ENCODE measurements at regions not wholly inside any gene's neighbourhood (a gene's known extent, or its start where the extent isn't known, plus 50 kb on each side); places are given as distances from the start of the nearest gene placed in this dataset.

DNA sequence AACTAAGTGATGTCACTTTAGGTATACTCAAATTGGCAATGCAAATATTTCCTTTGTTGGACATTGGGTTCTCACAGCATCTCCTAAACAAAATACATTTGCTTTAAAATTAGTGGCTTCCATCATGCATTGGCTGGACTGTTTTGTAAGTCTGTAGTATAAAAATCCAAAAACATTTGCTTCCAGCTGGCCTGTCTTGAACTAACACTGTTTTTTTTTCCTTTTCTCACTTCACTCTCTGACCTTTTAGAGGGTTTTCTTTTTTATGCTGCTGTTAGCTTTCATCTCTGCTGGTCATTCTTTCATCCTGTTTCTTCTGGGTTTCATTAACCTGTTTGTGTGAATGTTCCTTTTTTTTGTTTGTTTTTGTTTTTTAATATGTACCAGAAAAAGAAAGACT lies 121.7 kb upstream of the MLIP start:
- DNase-seq (ENCODE audit: low read depth) = no peak
- TF ChIP-seq, protein P1, sequence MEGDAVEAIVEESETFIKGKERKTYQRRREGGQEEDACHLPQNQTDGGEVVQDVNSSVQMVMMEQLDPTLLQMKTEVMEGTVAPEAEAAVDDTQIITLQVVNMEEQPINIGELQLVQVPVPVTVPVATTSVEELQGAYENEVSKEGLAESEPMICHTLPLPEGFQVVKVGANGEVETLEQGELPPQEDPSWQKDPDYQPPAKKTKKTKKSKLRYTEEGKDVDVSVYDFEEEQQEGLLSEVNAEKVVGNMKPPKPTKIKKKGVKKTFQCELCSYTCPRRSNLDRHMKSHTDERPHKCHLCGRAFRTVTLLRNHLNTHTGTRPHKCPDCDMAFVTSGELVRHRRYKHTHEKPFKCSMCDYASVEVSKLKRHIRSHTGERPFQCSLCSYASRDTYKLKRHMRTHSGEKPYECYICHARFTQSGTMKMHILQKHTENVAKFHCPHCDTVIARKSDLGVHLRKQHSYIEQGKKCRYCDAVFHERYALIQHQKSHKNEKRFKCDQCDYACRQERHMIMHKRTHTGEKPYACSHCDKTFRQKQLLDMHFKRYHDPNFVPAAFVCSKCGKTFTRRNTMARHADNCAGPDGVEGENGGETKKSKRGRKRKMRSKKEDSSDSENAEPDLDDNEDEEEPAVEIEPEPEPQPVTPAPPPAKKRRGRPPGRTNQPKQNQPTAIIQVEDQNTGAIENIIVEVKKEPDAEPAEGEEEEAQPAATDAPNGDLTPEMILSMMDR (conservative IDR thresholded peaks at IDR 0.05; ENCODE audit: control insufficient read depth, insufficient read depth, low read depth, low read length) = no peak
- no peak overlapping the region for H3K4me3 ChIP-seq (ENCODE audit: control insufficient read depth, low read depth, low read length)

DNA sequence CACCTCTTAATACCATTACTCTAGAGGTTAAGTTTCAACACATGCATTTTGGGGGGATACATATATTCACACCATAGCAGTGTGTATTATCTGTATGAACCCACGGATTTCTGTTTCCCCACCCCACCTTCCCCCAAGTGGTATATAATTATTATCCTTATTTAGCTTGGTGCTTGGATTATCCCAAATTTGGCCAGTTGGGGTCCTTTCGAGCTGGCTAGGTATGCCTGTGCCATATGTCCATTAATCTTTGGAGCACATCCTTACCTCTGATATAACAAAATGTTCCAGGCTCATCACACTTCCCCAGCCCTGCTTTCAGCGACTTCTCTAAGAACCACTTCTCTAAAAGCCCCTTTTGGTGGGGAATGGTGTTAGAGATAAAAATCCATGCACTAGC lies 118.7 kb upstream of the MLIP start:
- DNase-seq (ENCODE audit: low read depth) = no peak
- TF ChIP-seq, protein P1 (conservative IDR thresholded peaks at IDR 0.05; ENCODE audit: control insufficient read depth, insufficient read depth, low read depth, low read length) = peak; percentile 1
- H3K4me3 ChIP-seq (ENCODE audit: control insufficient read depth, low read depth, low read length) = no peak overlapping the region

DNA sequence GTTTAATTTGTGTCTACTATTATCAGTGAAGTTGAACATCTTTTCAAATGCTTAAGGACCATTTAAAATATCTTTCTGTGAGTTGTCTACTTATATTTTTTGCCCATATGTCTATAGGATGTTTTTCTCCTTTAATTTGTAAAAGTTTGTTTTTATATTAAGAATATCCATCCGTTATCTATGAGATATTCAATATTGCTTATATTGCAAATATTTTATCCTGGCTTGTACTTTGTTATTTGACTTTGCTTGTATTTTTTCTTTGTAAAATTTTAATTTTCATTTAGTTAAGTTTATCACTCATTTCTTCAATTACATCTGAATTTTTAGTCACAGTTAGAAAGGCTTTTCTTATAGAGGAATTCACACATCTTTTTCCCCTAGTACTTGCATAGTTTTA lies 117.0 kb upstream of the MLIP start:
- TF ChIP-seq, protein P1 (conservative IDR thresholded peaks at IDR 0.05; ENCODE audit: control insufficient read depth, insufficient read depth, low read depth, low read length) = no peak

DNA sequence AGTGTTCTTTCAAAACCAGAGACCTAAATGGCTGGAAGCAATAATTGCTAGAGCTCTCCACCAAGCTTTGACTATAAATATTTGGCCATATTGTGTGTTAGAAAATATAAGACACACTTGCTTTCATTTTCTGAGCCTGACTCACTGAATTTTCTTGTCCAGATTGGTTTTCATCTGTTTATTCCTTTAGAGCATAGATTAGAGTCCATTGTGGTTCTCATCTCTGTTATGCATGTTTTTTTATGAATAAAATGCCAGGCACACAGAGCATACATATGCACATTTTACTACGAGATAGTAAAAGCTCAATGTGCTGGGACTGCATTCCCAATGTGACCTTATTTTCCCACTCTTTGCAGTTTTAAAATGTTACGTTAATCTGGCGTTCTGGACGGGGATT lies 115.3 kb upstream of the MLIP start:
- no peak overlapping the region for H3K4me3 ChIP-seq (ENCODE audit: control insufficient read depth, low read depth, low read length)
- no peak for DNase-seq (ENCODE audit: low read depth)
- TF ChIP-seq, protein P1 (conservative IDR thresholded peaks at IDR 0.05; ENCODE audit: control insufficient read depth, insufficient read depth, low read depth, low read length) = no peak

More for the DNA sequence above, 117.0 kb upstream of the MLIP start:
- no peak overlapping the region for H3K4me3 ChIP-seq (ENCODE audit: control insufficient read depth, low read depth, low read length)
- DNase-seq (ENCODE audit: low read depth) = no peak

DNA sequence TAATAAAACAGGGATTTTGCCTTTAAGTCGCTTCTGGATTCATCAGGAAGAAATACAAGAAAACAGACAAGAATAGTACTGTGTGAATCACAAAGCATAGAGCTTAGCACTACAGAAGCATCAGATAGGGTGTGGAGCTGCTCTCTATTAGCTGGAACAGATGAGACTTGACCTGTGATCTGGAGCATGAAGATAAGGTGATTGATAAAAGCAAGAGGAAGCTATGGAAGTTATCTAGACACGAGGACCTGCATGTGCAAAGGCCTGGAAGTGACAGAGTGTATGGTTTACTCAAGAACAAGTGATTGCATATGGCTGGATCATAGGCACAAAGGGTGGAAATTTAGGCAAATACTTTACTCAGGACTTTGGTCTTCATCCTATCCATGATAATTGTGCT lies 112.9 kb upstream of the MLIP start:
- no peak overlapping the region for H3K4me3 ChIP-seq (ENCODE audit: control insufficient read depth, low read depth, low read length)
- DNase-seq (ENCODE audit: low read depth) = no peak
- TF ChIP-seq, protein P1 (conservative IDR thresholded peaks at IDR 0.05; ENCODE audit: control insufficient read depth, insufficient read depth, low read depth, low read length) = no peak

DNA sequence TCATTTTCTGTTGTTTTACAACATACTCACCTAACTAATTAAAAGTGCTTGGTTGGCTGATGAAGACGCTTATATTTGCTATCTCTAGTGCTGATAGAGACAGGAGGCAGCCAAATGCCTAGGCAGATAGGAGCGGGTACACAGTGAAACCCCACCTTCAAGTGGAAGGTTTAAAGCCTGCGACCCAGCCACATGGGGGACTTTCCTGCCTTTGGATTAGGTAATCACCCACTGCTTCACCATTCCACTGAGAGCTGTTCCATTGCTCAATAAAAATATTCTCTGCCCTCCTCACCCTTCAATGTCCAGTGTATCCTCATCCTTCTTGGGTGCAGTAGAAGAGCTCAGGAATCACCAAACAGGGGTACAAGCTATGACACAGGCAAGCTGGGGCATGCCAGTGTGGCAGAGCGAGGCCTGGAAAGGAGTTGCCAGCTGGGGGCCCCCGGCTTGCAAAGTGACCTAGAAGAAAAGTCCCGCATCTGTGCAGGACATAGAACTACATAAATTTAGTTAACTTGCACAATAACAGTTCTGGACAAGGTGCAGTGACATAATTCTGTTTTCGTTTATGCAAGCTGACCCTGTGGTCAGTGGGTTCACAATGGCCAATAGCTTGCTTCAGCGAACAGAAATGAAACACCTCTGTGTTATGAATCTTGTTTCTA lies 112.0 kb upstream of the MLIP start:
- DNase-seq (ENCODE audit: low read depth) = no peak
- H3K4me3 ChIP-seq (ENCODE audit: control insufficient read depth, low read depth, low read length) = no peak overlapping the region
- TF ChIP-seq, protein P1 (conservative IDR thresholded peaks at IDR 0.05; ENCODE audit: control insufficient read depth, insufficient read depth, low read depth, low read length) = no peak

DNA sequence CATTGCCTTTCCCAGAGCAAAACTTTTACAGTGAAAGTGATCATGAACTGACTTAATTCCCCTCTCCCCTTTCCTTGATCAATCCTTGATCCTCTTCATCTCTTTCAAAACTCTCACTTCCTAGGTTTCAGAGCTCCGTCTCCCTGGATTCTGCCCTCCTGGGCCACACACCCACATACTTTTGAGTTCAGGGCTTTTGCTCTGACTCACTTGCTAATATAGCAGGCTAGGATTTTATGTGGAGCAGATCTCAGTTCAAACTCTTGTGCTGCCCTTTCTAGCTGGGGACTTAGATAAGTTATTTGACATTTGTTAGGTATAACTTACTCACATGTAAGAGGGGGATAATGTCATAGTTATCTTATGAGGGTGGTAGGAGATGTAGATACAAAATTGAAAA lies 109.1 kb upstream of the MLIP start:
- no peak for DNase-seq (ENCODE audit: low read depth)
- no peak overlapping the region for H3K4me3 ChIP-seq (ENCODE audit: control insufficient read depth, low read depth, low read length)
- TF ChIP-seq, protein P1 (conservative IDR thresholded peaks at IDR 0.05; ENCODE audit: control insufficient read depth, insufficient read depth, low read depth, low read length) = no peak

Data from fibroblast of mammary gland (primary cell).